Natural killer cell (primary cell): ENCODE measurements at regions not wholly inside any gene's neighbourhood (a gene's known extent, or its start where the extent isn't known, plus 50 kb on each side); places are given as distances from the start of the nearest gene placed in this dataset.

ENCODE experiments used
- ATAC-seq, 3 donors: fragments of 150-1000 bp in 2 of 3; fragments of 200-7000 bp in 1 of 3; cut with Tn5 transposase; 1 replicate in 1 of 3; 2 replicates in 2 of 3; pipeline ENCODE4 v1.10.0; 2021; ENCODE audit warnings: mild to moderate bottlenecking in 2 of 3, moderate library complexity in 2 of 3
- DNase-seq, 2 donors: peaks; one replicate each; pipeline versions ENCODE4 v3.0.0 to v3.0.0-alpha.2; 2013 to 2021; ENCODE audit warnings: mixed read lengths in 1 of 2
- H3K27ac ChIP-seq: one replicate; pipeline ENCODE4 v1.5.1; 2013; ENCODE audit warnings: mild to moderate bottlenecking, low read length
- H3K27me3 ChIP-seq: one replicate; pipeline ENCODE4 v1.6.1; 2013; ENCODE audit warnings: low read length; ENCODE audit not compliant: control insufficient read depth, insufficient read depth
- H3K36me3 ChIP-seq: one replicate; pipeline ENCODE4 v1.6.1; 2013; ENCODE audit warnings: low read length; ENCODE audit not compliant: control insufficient read depth, insufficient read depth
- H3K4me1 ChIP-seq: one replicate; pipeline ENCODE4 v1.6.1; 2013; ENCODE audit warnings: low read length; ENCODE audit not compliant: control insufficient read depth, insufficient read depth
- H3K4me3 ChIP-seq: one replicate; pipeline ENCODE4 v1.5.1; 2013; ENCODE audit warnings: low read length
- H3K9me3 ChIP-seq: one replicate; pipeline ENCODE4 v1.6.1; 2013; ENCODE audit warnings: low read length; ENCODE audit not compliant: control insufficient read depth, insufficient read depth
- H3K27ac Mint-ChIP-seq, 2 donors: one replicate each; pipeline ENCODE4 v1.8.0; 2022; ENCODE audit warnings: mild to moderate bottlenecking in 2 of 2, mixed read lengths in 2 of 2, moderate library complexity in 1 of 2
- H3K27me3 Mint-ChIP-seq, 2 donors: one replicate each; pipeline ENCODE4 v1.8.0; 2022; ENCODE audit warnings: low read depth in 2 of 2, mixed read lengths in 2 of 2
- H3K36me3 Mint-ChIP-seq: one replicate; pipeline ENCODE4 v1.8.0; 2022; ENCODE audit warnings: mixed read lengths
- H3K4me1 Mint-ChIP-seq, 2 donors: one replicate each; pipeline ENCODE4 v1.8.0; 2022; ENCODE audit warnings: mixed read lengths in 2 of 2
- H3K4me3 Mint-ChIP-seq: one replicate; pipeline ENCODE4 v1.8.0; 2022; ENCODE audit warnings: mild to moderate bottlenecking, moderate library complexity, mixed read lengths
- H3K9me3 Mint-ChIP-seq, 2 donors: one replicate each; pipeline ENCODE4 v1.8.0; 2022; ENCODE audit warnings: mixed read lengths in 2 of 2
- WGBS: methylation state at CpG from one replicate; pipeline ENCODE4 v1.1.7; 2013; ENCODE audit warnings: missing lambda C conversion rate; ENCODE audit not compliant: insufficient coverage; 5-methylcytosine and 5-hydroxymethylcytosine counted together
- intact Hi-C: fragments of 100-400 bp; cut with micrococcal nuclease; formaldehyde crosslinking; loops from one replicate; pipeline ENCODE4 v1.14.2; 2022
- TF ChIP-seq, protein P1 (sequence below): fragments of 200-600 bp; IDR thresholded peaks from one replicate; pipeline ENCODE4 v1.8.0; 2022; ENCODE audit warnings: antibody characterized with exemption

GRCh38 chr10:78764846-78765430, 303.8 kb upstream of the ZMIZ1 start:
- TF ChIP-seq, protein P1, sequence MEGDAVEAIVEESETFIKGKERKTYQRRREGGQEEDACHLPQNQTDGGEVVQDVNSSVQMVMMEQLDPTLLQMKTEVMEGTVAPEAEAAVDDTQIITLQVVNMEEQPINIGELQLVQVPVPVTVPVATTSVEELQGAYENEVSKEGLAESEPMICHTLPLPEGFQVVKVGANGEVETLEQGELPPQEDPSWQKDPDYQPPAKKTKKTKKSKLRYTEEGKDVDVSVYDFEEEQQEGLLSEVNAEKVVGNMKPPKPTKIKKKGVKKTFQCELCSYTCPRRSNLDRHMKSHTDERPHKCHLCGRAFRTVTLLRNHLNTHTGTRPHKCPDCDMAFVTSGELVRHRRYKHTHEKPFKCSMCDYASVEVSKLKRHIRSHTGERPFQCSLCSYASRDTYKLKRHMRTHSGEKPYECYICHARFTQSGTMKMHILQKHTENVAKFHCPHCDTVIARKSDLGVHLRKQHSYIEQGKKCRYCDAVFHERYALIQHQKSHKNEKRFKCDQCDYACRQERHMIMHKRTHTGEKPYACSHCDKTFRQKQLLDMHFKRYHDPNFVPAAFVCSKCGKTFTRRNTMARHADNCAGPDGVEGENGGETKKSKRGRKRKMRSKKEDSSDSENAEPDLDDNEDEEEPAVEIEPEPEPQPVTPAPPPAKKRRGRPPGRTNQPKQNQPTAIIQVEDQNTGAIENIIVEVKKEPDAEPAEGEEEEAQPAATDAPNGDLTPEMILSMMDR: no peak
- Histone ChIP-seq H3K4me1 (no peaks in the 10 kb centered on the region), H3K27me3 (no peaks in the 10 kb centered on the region), H3K9me3 (no peaks in the 10 kb centered on the region), H3K36me3 (no peaks in the 10 kb centered on the region), H3K27ac (no peak overlapping the region), H3K4me3 (no peak overlapping the region)
- H3K27me3 Mint-ChIP-seq: peaks cover 0 to 9% of the 10 kb centered on the region in 2 donors
- no peaks in the 10 kb centered on the region for H3K36me3 Mint-ChIP-seq
- intact Hi-C loops: no loop called here
- ATAC-seq (no peak), DNase-seq (no peak)
- 89% methylated on average over 4 of the region's 4 CpGs for WGBS
- no peaks in the 10 kb centered on the region for H3K4me1 Mint-ChIP-seq
- no peak overlapping the region for H3K4me3 Mint-ChIP-seq
- H3K9me3 Mint-ChIP-seq: no peaks in the 10 kb centered on the region
- H3K27ac Mint-ChIP-seq: no peak overlapping the region

- Histone ChIP-seq H3K9me3 (no peaks in the 10 kb centered on the region), H3K4me3 (no peak overlapping the region), H3K36me3 (no peaks in the 10 kb centered on the region), H3K27me3 (no peaks in the 10 kb centered on the region), H3K27ac (no peak overlapping the region), H3K4me1 (no peaks in the 10 kb centered on the region)
- H3K9me3 Mint-ChIP-seq: no peaks in the 10 kb centered on the region
- no peaks in the 10 kb centered on the region for H3K36me3 Mint-ChIP-seq
- H3K27me3 Mint-ChIP-seq: peaks cover 0 to 9% of the 10 kb centered on the region in 2 donors
- no peaks in the 10 kb centered on the region for H3K4me1 Mint-ChIP-seq
- H3K4me3 Mint-ChIP-seq: no peak overlapping the region
- H3K27ac Mint-ChIP-seq: no peak overlapping the region
- ATAC-seq: no peak
- WGBS: 91% methylated on average over 16 of the region's 16 CpGs
- no peak for DNase-seq
- intact Hi-C loops: no loop called here
- TF ChIP-seq, protein P1: no peak
These were observed 302.9 kb upstream of the ZMIZ1 start for GRCh38 chr10:78765726-78766335.

DNA sequence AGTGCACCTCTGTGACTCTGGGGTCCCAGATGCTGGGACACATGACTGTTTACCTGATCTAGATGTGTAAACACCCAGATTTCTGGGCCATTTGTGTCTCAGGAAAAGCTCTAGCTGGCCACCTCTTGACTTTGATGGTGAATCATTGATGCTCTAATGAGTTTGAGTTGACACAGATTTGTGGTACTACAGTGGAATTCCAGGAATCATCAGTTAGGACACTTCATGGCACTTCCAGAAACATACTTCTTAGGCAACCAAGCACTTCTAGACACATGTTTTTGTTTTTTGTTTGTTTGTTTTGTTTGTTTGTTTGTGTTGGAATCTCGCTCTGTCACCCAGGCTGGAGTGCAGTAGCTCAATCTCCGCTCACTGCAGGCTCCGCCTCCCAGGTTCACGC, 302.2 kb upstream of the ZMIZ1 start:
- no peak for ATAC-seq
- no peaks in the 10 kb centered on the region for H3K36me3 ChIP-seq
- H3K9me3 ChIP-seq: no peaks in the 10 kb centered on the region
- Mint-ChIP-seq H3K9me3 (no peaks in the 10 kb centered on the region), H3K4me1 (no peaks in the 10 kb centered on the region), H3K4me3 (no peak overlapping the region), H3K36me3 (no peaks in the 10 kb centered on the region), H3K27me3 (peaks cover 0 to 9% of the 10 kb centered on the region in 2 donors), H3K27ac (no peak overlapping the region)
- TF ChIP-seq, protein P1: no peak
- intact Hi-C loops: no loop called here
- H3K4me1 ChIP-seq: no peaks in the 10 kb centered on the region
- no peak overlapping the region for H3K4me3 ChIP-seq
- no peak for DNase-seq
- H3K27ac ChIP-seq: no peak overlapping the region
- 95% methylated on average over 4 of the region's 4 CpGs for WGBS
- no peaks in the 10 kb centered on the region for H3K27me3 ChIP-seq
